HG03460 (cell line): ENCODE measurements at regions not wholly inside any gene's neighbourhood (a gene's known extent, or its start where the extent isn't known, plus 50 kb on each side); places are given as distances from the start of the nearest gene placed in this dataset.
A peak's percentile ranks its signal among the peaks of the same experiment; 100 is the strongest.

Experiments
- ATAC-seq: cut with Tn5 transposase; IDR thresholded peaks from one replicate; pipeline ENCODE4 v1.9.1; 2021; ENCODE audit not compliant: unreplicated experiment

DNA sequence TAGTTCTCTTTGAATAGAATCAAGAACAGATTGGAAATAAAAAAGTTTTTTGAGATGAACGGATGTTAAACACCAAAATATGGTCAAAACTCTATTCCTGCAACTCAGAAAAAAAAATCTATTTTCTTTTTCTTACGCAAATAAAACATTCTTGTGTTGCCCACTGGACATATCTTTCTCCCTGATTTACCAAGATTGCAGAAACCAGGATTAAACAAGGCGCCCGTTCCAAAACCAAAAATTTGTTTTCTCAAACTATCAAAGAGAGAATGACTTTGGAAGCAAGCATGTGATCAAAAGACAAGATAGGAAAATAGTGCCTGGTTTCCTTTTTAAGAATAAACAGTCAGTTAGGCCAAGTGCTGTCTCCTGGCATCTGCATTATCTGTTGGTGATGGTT lies 273.1 kb downstream of the CLIC5 start:
- ATAC-seq: no peak

DNA sequence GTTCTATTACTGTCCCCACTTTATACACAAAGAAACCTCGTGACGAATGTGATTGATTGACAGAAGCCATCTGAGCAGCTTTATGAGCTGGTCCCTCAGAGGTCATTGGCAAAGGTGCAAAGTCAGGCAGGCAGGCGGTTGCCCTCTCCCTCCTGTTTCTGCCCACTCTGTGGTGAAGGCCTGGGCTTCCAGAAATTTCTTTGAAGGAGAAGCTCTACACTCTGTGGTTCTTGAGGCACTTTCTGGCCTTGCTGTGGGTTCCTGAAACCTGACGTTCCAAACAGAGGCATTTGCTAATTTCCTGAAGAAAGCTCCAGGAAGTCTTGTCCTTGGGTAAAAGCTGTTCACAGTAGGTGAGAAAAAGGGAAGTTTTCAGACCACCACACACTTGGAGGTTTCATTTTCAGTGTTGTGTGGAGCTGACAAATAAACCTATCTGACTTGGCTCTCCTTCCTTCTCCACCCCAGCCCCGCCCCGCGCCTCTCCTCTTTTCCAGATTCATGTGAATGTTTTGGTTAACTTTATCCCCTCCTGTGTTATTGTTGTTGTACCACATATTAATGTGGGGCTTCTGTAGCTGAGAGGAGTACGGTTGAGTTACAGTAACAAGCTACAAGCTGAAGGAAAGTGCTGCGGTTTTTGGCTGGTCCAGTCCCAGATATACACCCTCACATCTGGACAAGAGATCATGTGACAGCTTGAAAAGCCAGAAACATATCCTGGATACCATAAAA lies 274.1 kb downstream of the CLIC5 start:
- peak; percentile 58 for ATAC-seq

DNA sequence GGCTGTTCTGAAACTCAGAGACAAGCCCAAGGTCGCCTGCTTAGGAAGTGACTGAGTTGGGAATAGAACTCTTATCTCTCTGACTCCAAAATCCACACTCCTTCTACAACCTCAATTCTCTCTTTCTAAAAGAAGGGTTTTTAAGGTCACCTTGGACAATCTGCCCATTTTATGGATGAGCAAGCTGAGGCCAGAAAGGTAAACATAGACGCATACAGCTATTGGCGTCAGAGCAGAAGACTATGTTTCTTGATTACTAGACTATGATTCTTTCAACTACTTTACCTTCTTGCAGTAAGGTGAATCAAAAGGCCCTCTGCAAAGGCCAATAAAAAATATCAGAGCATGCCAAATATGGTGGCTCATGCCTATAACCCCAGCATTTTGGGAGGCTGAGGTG lies 276.6 kb downstream of the CLIC5 start:
- no peak for ATAC-seq

DNA sequence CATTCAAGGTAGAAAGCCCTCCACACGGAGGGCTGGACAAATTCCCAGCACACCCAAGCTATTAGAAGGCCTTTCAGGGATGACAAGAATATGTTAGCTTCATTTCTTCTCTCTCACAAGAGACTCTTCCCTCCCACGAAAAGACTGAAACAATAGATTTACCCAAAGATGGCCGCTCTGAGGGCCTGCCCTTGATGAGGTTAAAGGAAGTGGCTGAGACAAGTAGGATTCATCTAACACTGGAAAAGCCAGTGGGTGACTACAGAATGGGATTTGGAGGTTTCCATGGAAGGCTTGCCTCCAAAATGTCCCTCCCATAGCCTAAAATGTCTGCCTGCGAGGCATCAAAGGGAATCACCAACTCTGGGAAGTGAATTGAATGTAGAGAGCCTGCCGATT lies 277.6 kb downstream of the CLIC5 start:
- no peak for ATAC-seq

DNA sequence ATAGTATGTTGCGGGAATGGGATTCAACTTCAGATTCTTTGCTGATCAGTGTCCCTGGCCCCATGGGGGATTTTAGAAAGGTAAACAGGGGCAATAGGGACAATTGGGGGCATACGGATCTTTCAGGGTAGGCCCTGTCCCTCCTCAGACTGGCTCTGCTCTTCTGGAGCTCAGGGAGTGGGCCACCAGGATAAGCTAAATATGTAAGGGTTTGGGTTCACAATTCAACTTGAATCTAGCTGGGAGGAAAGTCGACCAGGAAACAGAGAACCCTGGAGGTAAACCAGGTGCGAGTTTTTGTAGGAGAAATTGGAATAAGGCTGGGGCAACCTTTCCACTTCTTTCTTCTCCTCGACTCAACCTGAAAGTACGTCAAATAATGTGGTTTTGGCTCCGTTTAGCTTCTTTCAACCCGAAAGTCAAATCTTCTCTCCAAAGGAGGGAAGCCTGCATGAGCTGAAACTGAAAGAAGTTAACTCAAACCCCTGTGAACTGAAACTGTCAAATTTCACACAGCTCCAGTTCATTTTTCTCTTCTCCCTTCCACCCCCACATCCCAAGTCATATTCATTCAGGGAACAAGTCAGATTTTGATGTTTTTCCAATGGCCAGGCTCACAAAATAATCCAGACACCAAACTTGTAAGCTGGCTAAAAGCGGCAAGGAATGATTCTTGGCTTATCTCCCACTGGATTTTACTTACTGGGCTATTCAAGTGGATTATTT lies 278.2 kb downstream of the CLIC5 start:
- ATAC-seq: peak; percentile 62

DNA sequence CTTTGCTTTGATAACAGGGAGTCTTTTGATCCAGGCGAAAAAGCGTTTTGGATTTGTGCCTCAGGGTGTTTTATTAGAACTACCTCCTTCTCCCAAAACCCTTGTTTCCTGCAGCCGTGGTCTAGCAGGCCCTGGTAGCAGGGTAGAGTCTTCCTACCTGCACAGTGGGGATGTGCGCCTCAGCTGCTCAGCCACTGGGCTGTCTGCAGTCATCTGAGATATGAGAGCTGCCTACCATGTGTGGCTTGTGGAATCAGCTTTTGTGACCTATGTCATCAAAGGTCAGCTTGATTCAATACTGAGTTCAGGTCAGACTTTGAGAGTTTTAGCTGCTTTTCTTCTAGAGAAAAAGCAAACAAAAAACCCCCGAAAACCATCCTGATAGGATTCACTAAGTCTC lies 279.5 kb downstream of the CLIC5 start:
- no peak for ATAC-seq

DNA sequence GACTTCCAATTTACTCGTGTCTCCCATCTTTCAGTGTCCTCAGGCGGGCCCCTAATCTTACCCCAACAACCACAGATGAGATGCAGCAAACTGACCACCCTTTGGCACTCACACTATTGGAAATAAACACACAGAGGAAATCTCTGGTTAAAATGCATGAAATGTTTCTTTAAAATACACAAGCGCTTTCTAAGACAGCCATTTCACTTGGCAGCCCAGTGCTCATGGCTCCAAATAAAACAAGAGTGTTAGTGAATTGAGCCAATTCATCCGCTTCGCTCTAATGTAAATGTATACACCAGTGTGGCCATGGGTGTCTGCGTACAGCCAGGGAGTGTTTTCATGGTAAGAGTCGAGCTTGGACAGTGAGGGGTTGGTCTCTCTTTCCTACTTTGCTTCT lies 282.9 kb downstream of the CLIC5 start:
- ATAC-seq: no peak

DNA sequence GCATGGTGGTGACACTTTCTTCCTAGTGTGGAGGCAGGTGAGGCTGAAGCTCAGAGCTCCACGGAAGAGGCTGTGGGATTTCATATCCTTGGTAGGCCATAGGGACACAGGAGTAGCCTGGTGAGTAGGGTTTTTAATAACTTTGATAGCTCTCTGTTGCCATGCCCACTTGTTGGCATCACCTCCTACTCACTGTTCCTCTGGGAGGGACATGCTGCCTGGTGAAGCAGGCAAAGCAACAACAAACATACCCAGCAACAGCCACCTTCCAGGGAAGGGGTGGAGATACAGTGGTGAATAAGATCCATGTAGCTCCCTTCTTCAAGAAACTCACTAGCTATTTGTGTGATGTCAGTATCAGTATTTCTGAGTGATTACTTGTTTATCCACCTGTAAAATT lies 285.4 kb downstream of the CLIC5 start:
- no peak for ATAC-seq

DNA sequence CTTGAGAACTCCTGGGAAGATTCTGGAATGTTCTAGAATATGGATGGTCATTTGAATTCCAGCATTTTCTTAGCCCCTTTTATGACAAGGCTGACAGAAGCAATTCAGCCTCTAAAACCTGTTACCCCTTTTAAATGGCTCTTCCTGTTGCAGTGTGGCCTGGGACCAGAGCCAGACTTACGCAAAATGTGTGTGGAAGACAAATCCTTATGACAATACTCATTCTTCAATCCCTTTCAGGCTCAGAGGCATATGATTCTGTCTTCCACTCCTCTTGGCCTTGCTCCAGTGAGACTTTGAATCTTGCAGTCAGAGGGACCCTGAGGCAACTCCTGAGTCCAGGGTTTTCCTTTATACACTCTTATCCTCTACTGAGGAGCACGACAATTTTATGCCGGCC lies 287.0 kb downstream of the CLIC5 start:
- no peak for ATAC-seq

DNA sequence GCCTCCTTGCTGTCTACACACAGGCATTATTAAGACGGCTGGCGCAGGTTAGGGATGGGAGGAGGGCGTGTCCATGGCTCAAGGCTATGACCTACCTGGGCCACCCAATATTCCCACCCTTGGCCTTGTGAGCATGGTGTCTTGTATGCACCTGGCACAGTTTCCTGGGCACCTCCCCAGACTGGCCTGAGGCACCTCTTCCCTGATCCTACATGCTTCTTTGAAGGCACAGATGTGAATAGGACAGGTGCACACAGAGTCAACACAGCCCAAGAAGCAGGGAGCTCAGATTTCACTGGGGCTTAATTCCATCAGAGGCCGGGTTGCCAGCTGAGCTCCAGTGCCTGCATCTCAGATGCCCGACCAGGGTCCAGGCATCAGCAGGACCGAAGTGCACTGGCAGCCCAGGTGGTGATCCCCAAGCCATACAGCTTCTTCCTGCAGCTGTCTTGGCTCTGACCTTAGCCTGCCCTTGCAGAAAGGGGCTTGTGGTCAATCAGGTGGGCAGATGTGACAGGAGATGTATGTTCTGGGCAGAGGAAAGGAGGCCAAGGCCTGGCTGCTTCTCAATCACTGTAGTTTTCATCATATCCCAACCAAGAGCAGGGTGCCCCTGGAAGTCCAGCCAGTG lies 287.7 kb downstream of the CLIC5 start:
- no peak for ATAC-seq

DNA sequence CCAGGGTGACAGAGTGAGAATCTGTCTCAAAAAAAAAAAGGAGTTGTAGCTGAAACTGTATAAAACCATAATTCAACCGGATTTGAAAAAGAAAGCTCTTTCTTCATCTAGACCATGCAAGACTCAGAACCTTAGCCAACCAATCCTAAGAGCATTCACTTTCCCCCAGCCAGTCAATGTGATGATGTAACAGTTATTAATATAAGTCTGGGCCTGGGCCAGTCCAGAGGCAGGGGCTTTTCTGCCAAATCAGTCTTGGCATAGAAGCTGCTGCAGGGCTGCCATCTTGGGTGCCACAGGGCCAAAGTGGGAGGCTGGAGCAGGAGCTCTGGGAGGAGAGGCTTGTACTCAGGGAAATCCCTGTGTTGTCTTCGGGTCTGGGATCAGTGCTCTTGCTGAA lies 288.4 kb downstream of the CLIC5 start:
- no peak for ATAC-seq

DNA sequence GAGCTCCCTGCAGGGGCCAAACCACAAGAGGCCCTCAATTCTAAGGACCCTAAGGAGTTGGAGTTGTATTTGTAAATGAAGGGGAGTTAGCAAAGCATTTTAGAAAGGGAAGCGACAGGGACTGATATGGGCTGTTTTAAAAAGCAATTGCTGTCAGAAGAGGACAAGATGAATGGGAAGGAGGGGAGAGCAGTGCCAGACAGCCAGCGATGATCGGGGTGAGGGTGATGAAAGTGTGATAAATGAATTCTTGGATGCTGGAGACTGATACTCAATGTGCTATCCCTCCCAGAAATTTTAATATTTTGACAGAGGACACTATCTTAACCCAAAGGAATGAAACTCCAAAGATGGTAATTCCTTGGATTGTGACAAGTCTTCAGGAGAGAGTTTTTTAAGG lies 289.2 kb downstream of the CLIC5 start:
- ATAC-seq: no peak

DNA sequence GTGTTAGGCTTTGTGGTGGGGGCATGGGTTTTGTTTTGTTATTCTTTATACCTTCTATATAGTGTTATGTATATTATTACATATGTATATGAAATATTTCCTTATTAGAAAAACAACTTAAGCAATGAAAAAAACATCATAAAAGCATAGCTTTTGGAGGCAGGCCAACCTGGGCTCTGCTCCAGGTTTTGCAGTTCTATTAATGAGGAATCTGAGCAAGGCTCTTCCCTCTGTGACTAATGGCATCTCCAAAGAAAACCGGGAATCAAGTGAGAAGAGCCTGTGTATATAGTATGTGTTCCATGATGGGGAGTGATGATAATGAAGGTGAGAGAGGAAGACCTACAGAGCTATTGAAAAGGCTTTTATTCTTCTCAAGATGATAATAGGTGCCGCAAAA lies 291.1 kb downstream of the CLIC5 start:
- no peak for ATAC-seq

DNA sequence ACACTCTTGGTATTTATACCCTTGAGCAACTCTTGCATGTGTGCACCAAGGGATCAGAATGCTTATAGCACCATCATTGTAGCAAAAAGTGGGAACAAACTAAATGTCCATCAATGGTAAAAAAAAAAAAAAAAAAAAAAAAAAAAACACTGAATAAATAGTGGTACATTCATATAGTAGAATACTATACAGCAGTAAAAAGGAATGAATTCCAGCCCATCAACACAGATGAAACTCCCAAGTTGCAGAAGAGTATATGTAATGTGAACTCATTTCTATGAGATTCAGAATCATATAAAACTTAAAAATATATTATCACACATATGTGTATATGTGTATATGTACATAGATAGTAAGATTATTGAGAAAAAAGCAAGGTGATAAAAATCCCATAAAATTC lies 291.6 kb downstream of the CLIC5 start:
- no peak for ATAC-seq

DNA sequence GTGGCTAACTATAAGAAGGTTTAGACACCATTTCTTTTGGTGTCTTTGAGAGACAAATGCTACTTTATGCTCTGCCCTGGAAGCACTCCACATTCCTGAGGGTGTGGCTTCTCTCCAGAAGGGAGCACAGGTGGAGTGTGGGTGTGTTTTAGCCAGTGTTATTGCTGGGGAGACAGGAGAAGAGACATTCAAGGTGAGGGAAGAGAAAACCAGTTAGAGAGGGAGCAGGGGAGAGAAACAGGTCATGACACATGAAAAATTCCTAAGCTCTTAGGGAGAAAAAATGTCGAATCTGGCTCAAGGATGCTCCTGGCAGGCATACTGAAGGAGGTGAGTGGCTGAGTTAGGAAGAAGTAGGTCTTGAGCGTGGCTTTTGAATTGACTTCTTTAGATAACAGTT lies 292.8 kb downstream of the CLIC5 start:
- ATAC-seq: no peak

DNA sequence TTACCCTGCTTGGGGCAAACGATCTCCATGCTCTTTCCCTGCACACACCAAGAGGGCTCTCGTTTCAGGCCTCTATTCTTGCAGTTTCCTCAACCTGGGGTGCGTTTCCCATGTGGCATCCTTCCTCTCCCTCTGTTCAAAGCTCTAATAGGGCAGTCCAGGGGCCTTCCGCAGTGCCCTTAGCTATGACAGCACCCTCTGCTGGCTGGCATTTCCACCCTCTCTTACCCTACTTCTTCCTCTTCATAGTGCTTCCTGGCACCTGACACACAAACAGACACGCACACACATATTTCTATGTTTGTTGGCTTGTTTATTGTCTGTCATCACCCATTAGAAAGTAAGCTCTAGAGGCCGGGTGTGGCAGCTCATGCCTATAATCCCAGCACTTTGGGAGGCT lies 294.0 kb downstream of the CLIC5 start:
- ATAC-seq: no peak

DNA sequence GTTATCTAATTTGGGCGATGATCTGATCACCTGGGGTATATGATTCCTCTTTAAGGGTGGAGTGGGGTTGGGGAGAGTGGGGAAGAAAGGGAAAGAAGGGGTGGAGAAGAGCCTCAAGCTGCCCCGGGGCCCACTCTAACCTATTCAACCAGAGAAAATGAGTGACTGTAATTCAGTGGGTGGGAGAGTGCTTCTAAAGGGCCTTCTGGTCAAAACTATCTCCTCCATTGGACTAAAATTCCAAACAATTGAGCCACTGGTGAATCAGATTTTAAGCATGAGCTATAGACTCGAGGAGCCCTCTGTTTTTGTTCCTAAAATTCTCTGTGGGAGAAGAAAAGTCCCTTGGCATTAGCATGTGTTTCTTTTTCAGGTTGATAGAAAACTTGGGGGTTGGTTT lies 296.8 kb downstream of the CLIC5 start:
- ATAC-seq: no peak

DNA sequence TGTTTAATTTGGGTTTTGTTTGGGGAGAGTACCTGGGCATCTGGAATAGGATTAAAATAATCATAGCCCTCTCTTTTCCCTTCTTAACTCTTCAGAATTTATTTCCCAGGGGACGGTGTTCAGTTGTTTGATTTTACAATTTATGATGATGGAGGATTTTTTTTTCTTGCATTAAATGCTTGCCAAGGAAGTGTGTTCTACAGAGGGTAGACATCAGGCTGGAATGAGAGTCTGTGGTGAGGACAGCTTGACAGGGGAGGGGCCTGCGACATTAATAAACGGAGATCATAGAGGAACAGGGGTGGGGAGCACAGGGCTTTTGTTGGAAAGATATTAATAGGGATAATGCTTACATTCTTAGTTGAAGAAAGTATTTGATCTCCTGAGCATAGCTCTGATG lies 297.5 kb downstream of the CLIC5 start:
- no peak for ATAC-seq

DNA sequence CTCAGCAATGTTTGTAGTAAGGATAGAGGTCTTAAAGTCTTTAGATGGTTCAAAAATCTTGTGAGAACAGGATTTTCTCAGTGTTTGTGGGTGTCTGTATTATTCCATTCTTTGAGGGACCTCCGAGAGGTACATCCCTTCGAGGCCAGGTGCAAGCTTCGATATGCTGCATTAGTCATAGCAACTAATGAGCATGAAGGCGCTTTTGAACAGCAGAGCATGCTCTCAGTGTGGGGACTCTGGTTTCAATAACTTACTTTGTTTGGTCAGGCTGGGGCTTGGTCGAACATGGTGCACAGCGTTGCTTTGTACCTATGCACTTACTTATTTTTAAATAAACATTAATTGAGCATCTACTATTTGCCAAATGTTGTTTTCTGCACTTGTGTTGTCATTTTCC lies 297.9 kb downstream of the CLIC5 start:
- no peak for ATAC-seq

DNA sequence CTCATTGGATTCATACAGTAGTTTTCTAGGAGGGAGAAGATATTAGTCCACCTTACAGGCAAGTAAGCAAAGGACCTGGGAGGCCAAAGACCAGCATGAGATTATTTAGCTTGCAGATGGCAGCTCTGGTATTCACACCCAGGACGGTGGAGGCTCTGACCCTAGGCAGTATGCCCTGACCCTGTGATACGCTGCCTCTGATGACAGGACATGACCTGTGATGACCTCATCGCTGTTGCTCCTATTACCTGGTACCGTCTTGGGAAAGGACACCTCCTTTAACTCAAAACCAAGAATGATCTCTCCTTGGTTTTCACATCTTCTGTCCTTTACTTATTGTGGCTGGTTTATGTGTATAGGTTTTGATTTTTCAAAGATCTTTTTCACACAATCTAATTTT lies 298.6 kb downstream of the CLIC5 start:
- no peak for ATAC-seq

DNA sequence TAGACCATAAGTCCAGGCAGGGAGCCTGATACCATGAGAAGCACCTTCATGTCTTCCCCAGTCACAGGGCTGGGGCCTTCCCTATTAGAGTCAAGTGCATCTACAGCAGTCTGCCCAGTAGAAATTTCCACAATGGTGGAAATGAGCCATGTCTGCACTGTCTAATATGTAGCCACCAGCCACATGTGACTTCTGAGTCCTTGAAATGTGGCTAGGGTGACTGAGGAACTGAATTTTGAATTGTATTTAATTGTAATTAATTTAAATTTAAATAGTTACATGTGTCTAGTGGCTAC lies 300.2 kb downstream of the CLIC5 start:
- ATAC-seq: no peak

DNA sequence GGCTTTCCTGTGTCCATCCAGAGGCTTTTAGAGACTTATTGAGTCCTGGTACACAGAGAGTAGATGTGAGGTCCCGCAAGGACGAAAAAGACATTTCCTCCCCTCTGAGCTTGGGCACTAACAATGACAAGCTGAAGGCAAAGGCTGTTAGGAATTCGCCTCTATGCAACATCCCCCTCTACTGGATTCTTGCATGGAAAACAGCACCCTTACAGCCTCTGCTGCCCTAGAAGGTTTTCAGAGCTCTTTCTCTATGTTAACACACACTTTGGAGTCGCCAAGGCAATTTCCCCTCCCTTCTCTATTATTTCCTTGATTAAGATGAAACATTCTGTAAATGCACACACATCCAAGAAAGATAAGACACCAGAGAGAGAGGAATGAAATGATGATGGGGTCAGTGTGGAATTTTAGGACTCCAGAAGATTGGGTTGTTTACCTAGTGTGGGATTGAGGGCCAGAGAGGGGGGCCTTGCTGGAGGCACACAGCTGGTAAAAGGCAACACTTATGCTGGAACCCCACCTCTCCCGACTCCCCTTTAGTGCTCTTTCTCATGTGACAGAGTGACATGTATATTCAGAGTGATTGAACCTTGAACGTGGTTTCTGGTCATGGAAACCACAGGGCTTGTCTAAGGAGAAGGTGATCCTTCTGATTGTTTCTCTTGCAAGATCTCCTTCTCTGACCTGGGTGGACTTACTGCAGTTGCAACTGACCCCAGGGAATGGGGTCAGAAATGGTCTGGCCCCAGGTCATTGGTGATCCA lies 300.7 kb downstream of the CLIC5 start:
- ATAC-seq: peak; percentile 28
